ENCODE measurements at regions not wholly inside any gene's neighbourhood (a gene's known extent, or its start where the extent isn't known, plus 50 kb on each side); places are given as distances from the start of the nearest gene placed in this dataset.

GRCh38 chrX:10893976-10894375, 217.2 kb upstream of the HCCS start:
- FAIRE-seq, result no peak
- no peak for DNase-seq (ENCODE audit: low spot score)

DNA sequence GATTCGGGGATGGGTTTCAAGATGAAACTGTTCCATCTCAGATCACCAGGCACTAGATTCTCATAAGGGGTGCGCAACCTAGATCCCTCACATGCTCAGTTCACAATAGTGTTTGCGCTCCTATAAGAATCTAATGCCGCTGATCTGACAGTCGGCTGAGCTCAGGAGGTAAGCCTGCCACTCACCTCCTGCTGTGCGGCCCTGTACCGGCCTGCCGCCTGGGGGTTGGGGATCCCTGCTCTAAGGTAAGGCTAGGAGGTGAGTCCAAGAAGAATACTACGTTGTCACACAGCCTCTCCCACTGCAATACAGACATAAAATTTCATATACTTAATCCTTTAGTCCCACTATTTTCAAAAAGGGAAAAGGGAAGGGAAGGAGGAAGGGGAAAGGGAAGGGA, 213.4 kb upstream of the HCCS start:
- FAIRE-seq (no peak), DNase-seq (ENCODE audit: low spot score) (no peak)

DNA sequence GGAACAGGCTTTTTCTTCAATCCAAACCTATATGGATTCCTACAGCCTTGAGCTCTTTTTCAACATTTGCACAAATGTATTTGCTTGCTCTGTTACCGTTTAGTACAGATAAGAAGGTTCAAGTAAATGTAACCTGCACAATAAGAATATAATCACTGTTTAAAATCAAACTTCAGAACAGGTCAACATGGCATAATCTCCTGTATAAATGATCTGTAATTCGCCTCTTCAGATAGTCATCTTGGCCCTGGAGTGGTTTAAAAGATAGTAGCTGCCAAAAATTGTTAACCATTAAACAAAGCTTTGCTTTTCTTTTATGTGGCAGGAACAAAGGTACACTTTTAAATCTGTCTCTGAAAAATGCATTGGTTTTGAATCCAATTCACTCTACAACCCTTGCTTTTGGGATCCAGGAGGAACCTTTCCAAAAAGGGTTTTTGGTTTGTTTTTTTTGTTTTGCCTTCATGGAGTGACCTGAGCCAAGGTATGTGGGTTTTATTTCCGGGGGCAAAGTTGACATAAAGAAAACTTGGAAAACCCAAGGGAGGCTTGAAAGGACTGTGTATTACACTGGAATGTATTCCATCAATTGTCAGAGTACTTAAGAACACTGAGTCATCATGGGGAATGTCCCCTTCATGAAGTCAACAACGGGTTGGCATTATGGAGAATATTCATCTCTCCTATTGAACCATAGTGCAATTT, 210.4 kb upstream of the HCCS start:
- no peak for FAIRE-seq
- peak; percentile 1 for DNase-seq (ENCODE audit: low spot score)

DNA sequence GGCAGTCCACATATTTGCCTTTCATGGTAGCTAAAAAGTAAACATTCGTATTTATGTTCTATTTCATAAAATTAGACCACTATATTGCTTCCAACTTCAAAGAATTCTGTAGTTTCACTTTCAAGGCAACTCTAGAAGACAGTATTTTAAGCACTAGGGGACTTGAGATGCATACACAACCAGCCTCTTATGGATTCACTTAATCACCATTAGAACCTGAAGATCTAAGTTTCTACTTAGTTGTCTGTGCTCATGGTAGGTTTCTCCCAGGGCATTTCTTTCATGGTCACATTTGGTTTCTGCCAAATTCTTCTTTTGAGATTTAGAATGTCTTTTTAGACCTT, 209.9 kb upstream of the HCCS start:
- FAIRE-seq, result no peak
- DNase-seq (ENCODE audit: low spot score), result no peak

DNA sequence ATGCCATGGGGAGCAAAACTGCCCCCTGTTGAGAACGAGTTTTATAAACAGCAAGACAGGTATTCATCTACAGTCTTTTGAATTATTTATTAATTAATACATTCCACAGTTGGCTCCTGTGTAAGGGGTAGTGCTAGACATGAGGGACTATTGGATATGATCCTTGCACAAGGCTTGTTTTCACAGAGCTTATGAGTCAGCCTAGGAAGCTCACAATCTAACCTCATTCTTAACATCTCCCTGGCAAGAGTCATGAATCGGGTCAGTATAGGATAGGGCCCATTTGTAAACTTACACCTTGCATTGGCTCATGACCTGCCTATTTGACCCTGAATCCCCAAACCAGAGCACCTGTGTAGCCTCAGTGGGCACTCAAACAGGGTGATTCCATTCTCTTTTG, 209.1 kb upstream of the HCCS start:
- DNase-seq (ENCODE audit: low spot score), result no peak

DNA sequence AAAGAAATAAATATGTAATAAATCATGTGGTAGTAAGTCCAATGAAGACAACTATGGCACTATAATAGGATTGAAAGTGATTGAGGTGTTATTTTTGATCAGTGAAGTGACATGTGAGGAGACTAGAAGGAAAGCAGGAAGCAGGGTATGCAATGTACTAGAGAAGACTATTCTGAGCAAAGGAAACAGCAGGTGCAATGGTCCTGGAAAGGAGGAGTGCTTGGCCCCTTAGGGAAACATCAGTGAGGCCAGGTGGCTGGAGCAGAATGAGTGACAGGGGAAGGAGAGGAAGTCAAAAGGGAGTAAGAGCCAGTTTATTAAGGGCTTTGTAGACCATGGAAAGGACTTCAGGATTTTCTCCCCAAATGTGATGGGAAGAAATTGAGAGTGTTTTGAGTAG, 207.6 kb upstream of the HCCS start:
- DNase-seq (ENCODE audit: low spot score) (no peak), FAIRE-seq (no peak)

More for the DNA sequence above, 209.1 kb upstream of the HCCS start:
- FAIRE-seq, result no peak

- no peak for DNase-seq (ENCODE audit: low spot score)
- FAIRE-seq, result no peak
Observed at GRCh38 chrX:10904220-10904619, 206.9 kb upstream of the HCCS start.

GRCh38 chrX:10906866-10907265, 204.3 kb upstream of the HCCS start:
- DNase-seq (ENCODE audit: low spot score) (no peak), FAIRE-seq (no peak)

GRCh38 chrX:10922159-10922558, 189.0 kb upstream of the HCCS start:
- DNase-seq (ENCODE audit: low spot score), result peak; percentile 23
- FAIRE-seq, result no peak

DNA sequence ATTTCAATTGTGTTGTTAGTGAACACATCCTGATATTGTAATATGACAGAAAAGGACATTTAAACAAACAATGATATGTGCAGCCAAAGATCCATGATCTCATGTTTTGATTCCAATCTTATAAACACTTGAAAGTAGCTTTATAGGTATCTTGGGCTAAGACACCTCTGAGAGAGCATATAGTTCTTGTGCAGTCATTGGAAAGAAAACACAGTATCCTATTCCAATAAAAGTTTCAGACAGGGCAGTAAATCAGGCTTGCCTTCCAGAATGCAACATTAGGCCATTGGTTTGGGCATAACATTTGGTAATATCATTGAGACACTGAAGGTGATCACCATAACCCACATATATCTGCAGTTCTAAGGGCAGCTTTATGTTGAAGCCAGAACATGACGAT, 188.3 kb upstream of the HCCS start:
- DNase-seq (ENCODE audit: low spot score) (no peak), FAIRE-seq (no peak)

DNA sequence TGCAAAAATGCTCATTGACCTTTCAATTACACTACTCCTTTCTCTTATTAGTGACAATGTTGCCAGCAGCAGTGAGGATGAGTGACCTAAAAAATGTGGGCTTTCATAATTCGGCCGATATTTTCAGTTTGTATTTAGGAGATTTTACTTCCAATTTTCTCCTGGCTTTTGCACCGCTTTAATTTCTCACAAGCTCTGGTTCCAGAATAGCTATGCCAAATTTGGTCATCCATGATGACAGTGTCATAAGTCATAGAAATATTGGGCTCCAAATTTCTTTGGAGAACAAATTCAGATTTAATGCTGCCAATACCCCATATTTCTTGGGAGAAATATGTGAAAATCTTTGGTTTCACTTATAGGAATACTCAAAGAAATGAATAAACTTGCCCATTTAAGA, 187.7 kb upstream of the HCCS start:
- DNase-seq (ENCODE audit: low spot score) (no peak), FAIRE-seq (no peak)

DNA sequence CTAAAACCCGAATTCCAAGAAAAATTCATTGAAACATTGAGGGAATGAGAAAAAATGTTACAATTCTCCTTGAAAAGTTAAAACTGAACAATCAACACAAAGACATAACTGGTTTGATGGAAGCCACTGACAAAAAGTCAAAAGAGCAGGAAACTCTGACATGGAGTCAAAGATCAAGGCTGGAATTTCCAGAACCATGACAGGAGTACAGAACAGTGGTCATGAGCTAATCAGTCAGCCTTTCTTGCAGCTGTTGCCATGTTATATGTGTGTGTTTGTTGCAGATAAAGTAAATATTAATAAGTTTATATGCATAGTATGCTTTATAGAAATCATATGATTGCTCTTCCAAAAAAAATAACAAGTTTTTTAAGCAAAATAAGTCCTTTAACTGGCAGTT, 184.7 kb upstream of the HCCS start:
- FAIRE-seq, result no peak
- DNase-seq (ENCODE audit: low spot score), result no peak

- FAIRE-seq, result no peak
- DNase-seq (ENCODE audit: low spot score), result no peak
Observed at GRCh38 chrX:10926891-10927290, 184.2 kb upstream of the HCCS start.

GRCh38 chrX:10929747-10930146, 181.4 kb upstream of the HCCS start:
- FAIRE-seq, result no peak
- DNase-seq (ENCODE audit: low spot score), result no peak

DNA sequence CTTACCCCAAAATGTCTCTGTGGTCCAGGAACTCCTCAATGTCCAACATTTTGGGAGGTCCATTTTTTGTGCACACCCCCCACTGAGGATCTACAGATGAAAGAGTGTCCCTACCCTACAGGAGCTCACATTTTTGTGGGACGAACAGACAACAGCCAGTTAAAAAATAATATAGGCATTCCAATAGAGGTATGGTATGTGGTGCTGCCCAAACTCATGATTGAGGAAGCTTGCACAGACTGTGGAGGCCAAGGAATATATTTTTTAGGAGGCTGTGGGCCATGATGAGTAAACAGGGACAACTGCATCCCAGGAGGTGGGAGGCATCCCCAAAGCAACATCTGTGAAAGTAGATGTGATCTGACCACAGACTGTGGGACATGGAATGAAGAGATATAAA, 181.0 kb upstream of the HCCS start:
- DNase-seq (ENCODE audit: low spot score) (no peak), FAIRE-seq (no peak)

- DNase-seq (ENCODE audit: low spot score), result no peak
- no peak for FAIRE-seq
Observed at GRCh38 chrX:10931976-10932375, 179.2 kb upstream of the HCCS start.

- DNase-seq (ENCODE audit: low spot score) (no peak), FAIRE-seq (no peak)
Observed at GRCh38 chrX:10932842-10933440, 178.2 kb upstream of the HCCS start.

DNA sequence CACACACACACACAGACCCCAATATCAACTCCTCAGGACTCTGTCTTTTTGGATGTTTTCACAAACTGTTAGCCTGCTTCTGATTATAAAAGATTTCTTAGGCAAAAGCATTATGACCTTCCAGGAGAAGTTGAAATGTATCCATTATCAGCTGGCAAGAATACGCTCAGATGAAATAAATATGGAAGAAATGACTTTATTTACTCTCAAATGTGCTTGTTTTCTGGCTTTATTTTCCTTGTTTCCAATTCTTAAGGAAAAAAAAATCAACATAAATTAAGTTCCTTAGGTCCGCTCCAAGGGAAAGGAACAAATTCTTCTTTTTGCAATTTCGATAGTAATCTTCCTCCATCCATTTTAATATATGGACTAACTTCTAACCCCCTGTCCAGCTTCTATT, 175.6 kb upstream of the HCCS start:
- no peak for DNase-seq (ENCODE audit: low spot score)
- FAIRE-seq, result no peak

GRCh38 chrX:10936976-10937375, 174.2 kb upstream of the HCCS start:
- DNase-seq (ENCODE audit: low spot score) (no peak), FAIRE-seq (no peak)

- no peak for DNase-seq (ENCODE audit: low spot score)
- FAIRE-seq, result no peak
Observed at GRCh38 chrX:10938365-10938923, 172.7 kb upstream of the HCCS start.

DNA sequence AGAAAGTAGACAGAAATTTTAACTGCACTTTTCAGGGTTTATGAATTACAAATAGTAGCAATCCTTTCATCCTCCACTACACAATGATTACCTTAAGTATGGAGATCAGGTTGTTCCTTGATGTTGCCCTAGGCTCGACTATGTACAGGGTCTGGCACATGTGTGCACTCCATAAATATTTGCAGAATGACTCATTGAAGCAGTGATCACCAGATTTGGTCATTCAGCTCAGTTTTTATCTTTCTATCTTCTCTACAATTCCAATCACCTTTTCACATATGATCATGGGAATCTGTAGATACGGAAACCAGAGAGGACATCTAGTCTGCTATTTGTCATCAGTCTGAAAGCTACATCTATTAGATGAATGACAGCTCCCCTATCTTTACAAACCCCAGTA, 171.7 kb upstream of the HCCS start:
- DNase-seq (ENCODE audit: low spot score) (peak; percentile 14), FAIRE-seq (no peak)

DNA sequence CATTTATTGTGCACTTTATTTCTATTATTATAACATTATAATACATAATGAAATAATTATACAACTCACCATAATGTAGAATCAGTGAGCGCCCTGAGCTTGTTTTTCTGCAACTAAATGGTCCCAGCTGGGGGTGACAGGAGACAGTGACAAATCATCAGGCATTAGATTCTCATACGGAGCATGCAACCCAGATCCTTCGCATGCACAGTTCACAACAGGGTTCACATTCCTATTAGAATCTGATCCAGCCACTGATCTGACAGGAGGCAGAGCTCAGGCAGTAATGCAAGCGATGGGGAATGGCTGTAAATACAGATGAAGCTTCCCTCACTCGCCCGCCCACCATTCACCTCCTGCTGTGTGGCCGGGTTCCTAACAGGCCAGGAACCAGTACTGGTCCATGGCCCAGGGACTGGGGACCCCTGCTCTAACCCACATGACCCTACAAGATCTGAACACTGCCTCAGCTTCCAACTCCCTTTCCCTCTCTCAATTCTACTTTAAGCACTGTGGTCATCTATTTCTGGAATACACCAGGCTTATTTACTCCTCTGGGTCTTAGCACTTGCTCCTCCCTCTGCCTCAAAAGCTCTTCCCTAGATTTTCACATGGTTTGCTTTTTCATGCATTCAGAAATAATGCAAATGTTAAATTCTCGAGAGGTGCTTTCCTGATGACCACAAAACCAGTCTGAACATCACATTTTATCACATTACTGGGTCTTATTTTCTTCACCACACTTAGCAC, 166.8 kb upstream of the HCCS start:
- FAIRE-seq (no peak), DNase-seq (ENCODE audit: low spot score) (no peak)

DNA sequence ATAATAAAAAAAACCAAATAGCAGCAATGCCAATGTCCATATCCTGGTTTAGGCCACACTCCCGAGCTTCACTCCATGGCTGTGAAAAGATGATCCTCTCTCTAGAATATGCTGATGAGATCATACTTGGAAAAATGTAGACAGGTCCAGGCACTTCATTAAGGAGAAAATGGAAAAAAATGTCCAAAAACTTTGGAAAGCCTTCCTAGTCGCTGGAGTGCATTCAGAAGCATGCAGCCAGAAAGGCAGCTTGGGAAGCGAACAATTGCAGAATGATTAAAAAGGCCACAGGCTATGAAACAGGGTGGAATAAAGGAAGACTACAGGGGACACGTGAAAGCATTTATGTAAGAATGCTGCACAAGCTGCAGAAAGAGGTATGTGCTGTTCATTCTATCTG, 165.6 kb upstream of the HCCS start:
- FAIRE-seq, result no peak
- DNase-seq (ENCODE audit: low spot score), result no peak

Measured in urothelium cell line (cell line).